GM19324 (cell line): ENCODE measurements at regions not wholly inside any gene's neighbourhood (a gene's known extent, or its start where the extent isn't known, plus 50 kb on each side); places are given as distances from the start of the nearest gene placed in this dataset.

ENCODE experiments used
- ATAC-seq: cut with Tn5 transposase; IDR thresholded peaks from one replicate; pipeline ENCODE4 v1.9.1; 2021; ENCODE audit warnings: mild to moderate bottlenecking, moderate library complexity; ENCODE audit not compliant: unreplicated experiment, low FRiP score

GRCh38 chr5:96144289-96144688 lies 182.6 kb upstream of the ELL2 start:
- no peak for ATAC-seq

GRCh38 chr5:96143450-96143849 lies 181.8 kb upstream of the ELL2 start:
- no peak for ATAC-seq

GRCh38 chr5:96142786-96143434 lies 181.3 kb upstream of the ELL2 start:
- ATAC-seq, result no peak

GRCh38 chr5:96142184-96142781 lies 180.6 kb upstream of the ELL2 start:
- ATAC-seq, result no peak

- ATAC-seq, result no peak
These were observed 180.1 kb upstream of the ELL2 start for GRCh38 chr5:96141749-96142148.

GRCh38 chr5:96140496-96140895 lies 178.8 kb upstream of the ELL2 start:
- ATAC-seq, result no peak

GRCh38 chr5:96140084-96140483 lies 178.4 kb upstream of the ELL2 start:
- no peak for ATAC-seq

GRCh38 chr5:96134886-96135285 lies 173.2 kb upstream of the ELL2 start:
- no peak for ATAC-seq

GRCh38 chr5:96133341-96134079 lies 171.9 kb upstream of the ELL2 start:
- ATAC-seq, result no peak

GRCh38 chr5:96129276-96129675 lies 167.6 kb upstream of the ELL2 start:
- no peak for ATAC-seq

- ATAC-seq, result no peak
These were observed 166.7 kb upstream of the ELL2 start for GRCh38 chr5:96128204-96128864.

GRCh38 chr5:96127538-96127937 lies 165.9 kb upstream of the ELL2 start:
- no peak for ATAC-seq

GRCh38 chr5:96125231-96125891 lies 163.7 kb upstream of the ELL2 start:
- no peak for ATAC-seq

- no peak for ATAC-seq
These were observed 162.9 kb upstream of the ELL2 start for GRCh38 chr5:96124589-96124988.

- ATAC-seq, result no peak
These were observed 161.8 kb upstream of the ELL2 start for GRCh38 chr5:96123418-96123817.

- no peak for ATAC-seq
These were observed 159.7 kb upstream of the ELL2 start for GRCh38 chr5:96121364-96121763.

- ATAC-seq, result no peak
These were observed 158.5 kb upstream of the ELL2 start for GRCh38 chr5:96120120-96120519.

GRCh38 chr5:96117771-96118651 lies 156.4 kb upstream of the ELL2 start:
- ATAC-seq, result no peak

GRCh38 chr5:96115147-96115807 lies 153.6 kb upstream of the ELL2 start:
- no peak for ATAC-seq
